HepG2 (cell line): ENCODE measurements at regions not wholly inside any gene's neighbourhood (a gene's known extent, or its start where the extent isn't known, plus 50 kb on each side); places are given as distances from the start of the nearest gene placed in this dataset.

Experiments
- EZH2 ChIP-seq: conservative IDR thresholded peaks from 2 replicates; pipeline ENCODE4 v1.6.1; 2012; ENCODE audit warnings: mild to moderate bottlenecking, low read depth, low read length, moderate library complexity
- FOXK1 ChIP-seq: sonication (generic); formaldehyde crosslinking; IDR thresholded peaks from 2 replicates; pipeline ENCODE4 v1.4.0; 2020; ENCODE audit warnings: low read depth, missing genetic modification reagents, borderline replicate concordance
- POLR2AphosphoS2 ChIP-seq: IDR thresholded peaks from 2 replicates; pipeline ENCODE4 v1.6.1; 2011; ENCODE audit warnings: low read depth, low read length, improper control_type of control experiment
- SIN3A ChIP-seq: IDR thresholded peaks from 2 replicates; pipeline ENCODE4 v1.6.1; 2011; ENCODE audit warnings: low read depth, mild to moderate bottlenecking, control low read depth, low read length, borderline replicate concordance
- TBL1XR1 ChIP-seq: fragments of 150-350 bp; IDR thresholded peaks from 2 replicates; pipeline ENCODE4 v1.6.1; 2014; ENCODE audit warnings: borderline replicate concordance, low read length; ENCODE audit not compliant: partially characterized antibody
- ZBTB3 ChIP-seq: sonication (generic); formaldehyde crosslinking; IDR thresholded peaks from 2 replicates; pipeline ENCODE4 v1.4.0; 2020; ENCODE audit warnings: low read depth, mild to moderate bottlenecking, moderate library complexity, missing genetic modification reagents, borderline replicate concordance
- ZNF446 ChIP-seq: sonication (generic); formaldehyde crosslinking; IDR thresholded peaks from 2 replicates; pipeline ENCODE4 v1.5.0; 2020; ENCODE audit warnings: mild to moderate bottlenecking, missing genetic modification reagents

DNA sequence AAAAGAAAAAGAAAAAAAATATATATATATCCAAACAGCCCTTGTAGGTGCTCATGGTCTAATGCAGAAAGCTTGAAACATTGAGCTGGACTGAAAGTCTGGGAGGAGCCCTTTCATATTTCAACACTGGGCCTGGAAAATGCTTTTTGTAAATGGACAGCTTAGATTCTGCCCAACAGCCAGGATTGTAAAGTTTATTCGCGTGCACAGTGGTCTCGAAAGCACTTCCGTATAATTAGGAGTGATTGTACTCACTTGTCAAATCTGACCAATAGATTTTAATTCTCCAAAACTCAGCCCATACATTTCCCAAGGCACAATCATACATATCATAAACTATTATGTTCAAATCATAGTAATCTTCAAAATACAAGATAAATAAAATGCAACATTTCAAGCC lies 260.1 kb downstream of the COL4A1 start:
- TF ChIP-seq EZH2 (no peak), FOXK1 (CRISPR knock-in tag) (no peak), ZBTB3 (CRISPR knock-in tag) (no peak), POLR2AphosphoS2 (no peak), SIN3A (no peak), ZNF446 (CRISPR knock-in tag) (no peak), TBL1XR1 (no peak)
